ENCODE measurements at regions not wholly inside any gene's neighbourhood (a gene's known extent, or its start where the extent isn't known, plus 50 kb on each side); places are given as distances from the start of the nearest gene placed in this dataset.

DNA sequence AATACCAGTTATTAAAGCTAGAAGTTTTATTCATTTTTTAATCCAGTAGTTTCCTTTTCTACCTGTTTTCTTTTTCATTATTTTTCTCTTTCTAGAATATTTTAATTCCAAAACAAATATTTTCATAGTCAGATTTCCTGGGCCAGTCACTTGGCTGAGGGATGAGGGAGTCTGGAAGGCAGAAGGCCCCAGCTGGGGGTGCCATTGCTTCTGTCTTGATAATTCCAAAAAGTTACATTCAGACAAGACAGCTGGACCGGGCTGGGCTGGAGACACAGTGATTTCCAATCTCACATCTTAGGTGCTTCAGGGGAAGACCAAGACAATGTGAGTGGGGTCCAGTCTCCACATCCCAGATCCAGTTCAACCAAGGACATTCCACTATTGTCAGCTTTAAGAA, 263.5 kb downstream of the TMA16 start:
- no peak for DNase-seq (ENCODE audit: low read depth in 4 of 4, low spot score in 1 of 4)

- DNase-seq (ENCODE audit: low read depth in 4 of 4, low spot score in 1 of 4) = no peak
These were observed 268.3 kb downstream of the TMA16 start for GRCh38 chr4:163762741-163763140.

- DNase-seq (ENCODE audit: low read depth in 4 of 4, low spot score in 1 of 4) = no peak
These were observed 270.1 kb downstream of the TMA16 start for GRCh38 chr4:163764569-163764968.

DNA sequence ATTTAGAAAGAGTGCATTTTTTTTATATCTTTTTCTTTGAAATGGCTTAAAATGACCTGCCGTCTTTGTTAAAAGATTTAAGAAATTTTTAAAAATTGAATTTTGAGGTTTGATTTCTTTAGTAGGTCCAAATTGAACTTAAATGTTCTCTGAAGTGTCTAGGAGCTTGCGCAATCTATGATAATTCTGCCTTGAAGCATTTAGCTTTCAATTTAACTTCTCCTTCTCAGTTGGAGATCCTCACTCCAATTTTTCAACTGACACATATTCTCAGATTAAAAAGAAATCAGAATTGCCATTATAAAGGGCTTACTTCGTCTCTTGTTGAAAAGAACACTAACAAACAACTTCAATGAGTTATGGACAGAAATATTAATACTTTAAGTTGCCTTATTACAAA, 273.5 kb downstream of the TMA16 start:
- DNase-seq (ENCODE audit: low read depth in 4 of 4, low spot score in 1 of 4) = no peak

GRCh38 chr4:163772238-163772637, 277.7 kb downstream of the TMA16 start:
- DNase-seq (ENCODE audit: low read depth in 4 of 4, low spot score in 1 of 4) = no peak

DNA sequence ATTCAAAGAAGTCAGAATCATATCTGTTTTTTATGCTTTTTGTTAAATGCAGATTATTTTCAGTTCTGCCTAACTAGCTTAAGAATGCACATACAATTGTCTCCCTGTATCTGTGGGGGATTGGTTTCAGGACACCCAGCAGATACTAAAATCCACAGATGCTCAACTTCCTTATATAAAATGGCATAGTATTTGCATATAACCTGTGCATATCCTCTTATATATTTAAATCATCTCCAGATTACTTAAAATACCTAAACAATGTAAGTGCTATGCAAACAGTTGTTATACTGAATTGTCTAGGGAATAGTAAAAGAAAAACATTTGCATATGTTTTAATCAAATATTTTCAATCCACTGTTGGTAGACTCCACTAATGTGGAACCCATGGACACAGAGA, 279.4 kb downstream of the TMA16 start:
- no peak for DNase-seq (ENCODE audit: low read depth in 4 of 4, low spot score in 1 of 4)

- DNase-seq (ENCODE audit: low read depth in 4 of 4, low spot score in 1 of 4) = no peak
These were observed 282.5 kb downstream of the TMA16 start for GRCh38 chr4:163776957-163777356.

DNA sequence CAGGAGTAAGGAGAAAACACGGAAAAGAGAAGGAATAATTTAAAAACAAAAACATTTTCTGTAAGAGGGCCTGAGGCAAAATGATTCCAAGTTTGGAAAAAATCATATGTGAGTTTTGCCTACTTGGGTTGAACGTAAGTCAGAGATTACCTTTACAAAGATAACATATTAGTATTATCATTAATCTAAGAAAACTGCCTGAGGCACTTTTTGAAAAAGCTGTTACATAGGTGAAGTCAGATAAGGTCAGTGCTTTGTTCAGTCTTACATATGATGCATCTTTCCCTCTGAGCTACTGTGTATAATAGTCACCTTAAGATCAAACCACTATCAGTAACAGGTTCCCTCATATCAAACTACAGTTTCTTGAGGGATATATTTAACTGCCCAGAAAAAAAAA, 287.2 kb downstream of the TMA16 start:
- DNase-seq (ENCODE audit: low read depth in 4 of 4, low spot score in 1 of 4) = no peak

DNA sequence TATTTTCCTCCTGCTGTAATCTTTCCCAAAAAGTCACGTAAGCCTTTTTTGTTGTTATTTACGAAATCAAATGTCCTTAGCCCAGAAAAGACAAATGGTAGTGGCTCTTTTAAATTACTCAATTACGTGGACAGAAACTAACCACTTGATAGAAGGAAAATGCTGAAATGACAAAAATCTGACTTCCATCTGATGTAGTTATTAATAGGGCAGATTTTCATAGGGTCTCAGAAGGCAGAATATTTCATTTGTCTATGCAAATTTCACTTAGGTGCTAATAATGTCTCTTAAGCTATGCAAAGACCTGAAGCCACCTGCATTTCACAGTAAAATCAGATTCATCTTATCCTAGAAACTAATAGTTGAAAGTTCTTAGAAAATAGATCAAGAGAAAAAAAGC, 295.7 kb downstream of the TMA16 start:
- DNase-seq (ENCODE audit: low read depth in 4 of 4, low spot score in 1 of 4) = no peak

DNA sequence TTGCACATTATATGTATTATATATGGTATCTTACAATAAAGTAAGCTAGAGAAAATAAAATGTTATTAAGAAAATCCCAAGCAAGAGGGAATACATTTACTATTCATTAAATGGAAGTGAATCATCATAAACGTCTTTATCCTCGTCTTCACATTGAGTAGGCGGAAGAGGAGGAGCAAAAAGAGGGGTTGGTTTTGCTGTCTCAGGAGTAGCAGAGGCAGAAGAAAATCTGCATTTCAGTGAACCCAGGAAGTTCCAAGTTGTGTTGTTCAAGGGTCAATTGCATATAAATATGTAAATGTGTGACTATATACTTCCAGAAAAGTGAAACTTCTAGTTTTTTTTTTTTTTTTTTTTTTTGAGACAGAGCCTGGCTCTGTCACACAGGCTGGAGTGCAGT, 301.4 kb downstream of the TMA16 start:
- DNase-seq (ENCODE audit: low read depth in 4 of 4, low spot score in 1 of 4) = no peak

- DNase-seq (ENCODE audit: low read depth in 4 of 4, low spot score in 1 of 4) = no peak
These were observed 309.5 kb downstream of the TMA16 start for GRCh38 chr4:163804001-163804400.

DNA sequence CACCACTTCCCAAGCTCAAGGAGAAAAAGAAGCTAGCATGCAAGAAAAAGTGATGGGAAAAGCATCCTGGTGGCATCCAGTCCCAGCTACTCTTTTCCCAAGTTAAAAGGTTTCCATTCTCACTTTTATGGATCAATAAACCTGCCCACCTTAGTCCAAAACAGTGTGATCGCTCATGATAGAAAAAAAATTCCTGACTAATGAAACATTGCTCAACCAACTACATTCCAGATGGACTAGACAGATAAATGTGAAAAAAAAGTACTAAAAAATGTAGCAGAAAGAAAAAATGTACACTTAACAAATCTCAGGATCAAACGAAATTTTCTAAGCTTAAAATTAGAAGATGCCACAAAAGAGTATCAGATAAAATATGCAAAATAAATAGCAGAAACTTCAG, 312.2 kb downstream of the TMA16 start:
- no peak for DNase-seq (ENCODE audit: low read depth in 4 of 4, low spot score in 1 of 4)

DNA sequence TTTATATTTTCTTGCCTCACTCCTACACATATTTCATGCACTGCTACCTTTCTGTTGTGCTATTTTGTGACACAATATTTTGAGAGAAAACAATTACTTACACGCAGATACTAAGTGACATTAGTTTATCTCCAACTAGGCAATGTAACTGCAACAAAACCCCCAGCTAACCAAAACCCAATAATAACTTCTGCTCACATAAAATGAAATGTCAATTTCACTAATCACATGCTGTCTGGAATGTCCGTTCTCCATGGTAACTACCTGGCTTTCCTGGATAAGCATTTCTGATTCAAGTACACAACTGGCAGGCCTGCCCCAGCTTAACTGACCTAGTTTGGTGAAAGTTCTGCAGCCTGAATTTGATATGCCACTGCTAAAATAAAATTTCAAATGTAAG, 313.5 kb downstream of the TMA16 start:
- no peak for DNase-seq (ENCODE audit: low read depth in 4 of 4, low spot score in 1 of 4)

DNA sequence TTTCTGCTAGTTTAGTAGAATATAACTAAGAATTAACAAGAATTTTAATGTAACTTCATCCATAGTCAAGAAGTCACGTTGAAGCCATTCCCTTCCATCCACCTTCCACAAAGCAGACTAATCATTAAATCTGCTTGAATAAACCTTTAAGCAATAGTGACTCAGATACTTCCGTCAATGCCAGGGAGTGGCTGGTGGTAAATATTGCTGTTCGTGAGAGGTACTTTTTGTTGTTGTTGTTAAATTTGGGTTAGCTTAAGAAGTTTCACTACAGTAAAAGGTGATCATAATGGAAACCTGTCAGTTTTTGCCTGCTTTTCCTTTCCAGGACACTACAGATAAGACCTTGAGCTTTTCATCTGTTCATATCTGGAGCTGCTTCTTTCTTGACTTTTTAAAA, 316.3 kb downstream of the TMA16 start:
- DNase-seq (ENCODE audit: low read depth in 4 of 4, low spot score in 1 of 4) = no peak

- no peak for DNase-seq (ENCODE audit: low read depth in 4 of 4, low spot score in 1 of 4)
These were observed 321.3 kb downstream of the TMA16 start for GRCh38 chr4:163815776-163816175.

GRCh38 chr4:163816494-163816893, 322.0 kb downstream of the TMA16 start:
- DNase-seq (ENCODE audit: low read depth in 4 of 4, low spot score in 1 of 4) = no peak

- DNase-seq (ENCODE audit: low read depth in 4 of 4, low spot score in 1 of 4) = no peak
These were observed 324.2 kb downstream of the TMA16 start for GRCh38 chr4:163818673-163819072.

GRCh38 chr4:163833669-163834068, 339.2 kb downstream of the TMA16 start:
- no peak for DNase-seq (ENCODE audit: low read depth in 4 of 4, low spot score in 1 of 4)

GRCh38 chr4:163846008-163846407, 351.5 kb downstream of the TMA16 start:
- no peak for DNase-seq (ENCODE audit: low read depth in 4 of 4, low spot score in 1 of 4)

- no peak for DNase-seq (ENCODE audit: low read depth in 4 of 4, low spot score in 1 of 4)
These were observed 357.8 kb downstream of the TMA16 start for GRCh38 chr4:163852246-163852645.

DNA sequence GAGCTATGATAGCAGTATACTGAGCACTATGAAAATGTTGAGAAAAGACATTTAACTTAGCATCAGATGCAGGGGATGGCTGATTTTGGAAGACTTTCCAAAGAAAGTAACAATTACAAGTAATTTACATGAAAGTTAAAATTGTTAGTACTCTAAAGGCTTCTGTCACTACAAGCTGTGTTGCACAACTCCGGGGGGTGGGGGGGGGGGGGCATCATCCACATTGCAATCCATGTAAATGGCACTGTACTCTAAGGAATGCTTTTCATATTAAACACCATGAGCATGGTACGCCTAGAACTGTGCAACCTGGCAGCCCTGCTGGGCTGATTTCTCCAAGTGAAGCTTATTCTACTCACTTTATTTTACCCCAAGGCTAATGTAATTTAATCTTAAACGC, 363.4 kb downstream of the TMA16 start:
- no peak for DNase-seq (ENCODE audit: low read depth in 4 of 4, low spot score in 1 of 4)

- no peak for DNase-seq (ENCODE audit: low read depth in 4 of 4, low spot score in 1 of 4)
These were observed 364.0 kb downstream of the TMA16 start for GRCh38 chr4:163858515-163858914.

GRCh38 chr4:163863082-163863481, 368.6 kb downstream of the TMA16 start:
- no peak for DNase-seq (ENCODE audit: low read depth in 4 of 4, low spot score in 1 of 4)

- no peak for DNase-seq (ENCODE audit: low read depth in 4 of 4, low spot score in 1 of 4)
These were observed 370.5 kb downstream of the TMA16 start for GRCh38 chr4:163865010-163865409.

Measured in stimulated activated CD4-positive, alpha-beta T cell treated with anti-CD3 and anti-CD28 coated beads, Interleukin-1b, Interleukin-23, amount 100 ng/mL, for 24 hours (primary cell).